ENCODE measurements at regions not wholly inside any gene's neighbourhood (a gene's known extent, or its start where the extent isn't known, plus 50 kb on each side); places are given as distances from the start of the nearest gene placed in this dataset.
A peak's percentile ranks its signal among the peaks of the same experiment; 100 is the strongest.

GRCh38 chr15:70186152-70186551 is 88.4 kb upstream of the TLE3 start:
- H2AFZ ChIP-seq (replicated peaks), result no peak overlapping the region
- H4K20me1 ChIP-seq (ENCODE audit: low read depth), result no peaks in the 10 kb centered on the region
- no peak for DNase-seq (ENCODE audit: low spot score)
- no peak overlapping the region for H3K4me2 ChIP-seq
- no peaks in the 10 kb centered on the region for H3F3A ChIP-seq (ENCODE audit: low read depth)
- no peak overlapping the region for H3K9ac ChIP-seq
- H3K79me2 ChIP-seq (ENCODE audit: low read depth), result no peaks in the 10 kb centered on the region
- TF ChIP-seq EZH2 (IDR thresholded peaks at IDR 0.05) (no peak), CTCF (IDR thresholded peaks at IDR 0.05) (no peak), EZH2phosphoT487 (IDR thresholded peaks at IDR 0.05) (no peak)
- H3K9me3 Mint-ChIP-seq, result peaks cover under 1% of the 10 kb centered on the region
- H3K4me3 Mint-ChIP-seq, result no peak overlapping the region
- no peaks in the 10 kb centered on the region for H3K36me3 ChIP-seq
- H3K36me3 Mint-ChIP-seq, result no peaks in the 10 kb centered on the region
- H3K4me1 ChIP-seq, result peaks cover 16% of the 10 kb centered on the region
- H3K27me3 Mint-ChIP-seq (ENCODE audit: insufficient read depth, low read depth), result peaks cover 9% of the 10 kb centered on the region
- H3K27ac ChIP-seq, result no peak overlapping the region
- H3K27ac Mint-ChIP-seq, result peak overlapping the region; percentile 36
- peaks cover 24% of the 10 kb centered on the region for H3K4me1 Mint-ChIP-seq
- H3K4me3 ChIP-seq, result no peak overlapping the region
- no peaks in the 10 kb centered on the region for H3K27me3 ChIP-seq
- H3K9me3 ChIP-seq (ENCODE audit: low read depth), result no peaks in the 10 kb centered on the region

GRCh38 chr15:70185251-70185711 is 87.6 kb upstream of the TLE3 start:
- DNase-seq (ENCODE audit: low spot score), result no peak
- H3K36me3 ChIP-seq, result no peaks in the 10 kb centered on the region
- H4K20me1 ChIP-seq (ENCODE audit: low read depth), result no peaks in the 10 kb centered on the region
- peaks cover 16% of the 10 kb centered on the region for H3K4me1 ChIP-seq
- TF ChIP-seq EZH2 (IDR thresholded peaks at IDR 0.05) (no peak), EZH2phosphoT487 (IDR thresholded peaks at IDR 0.05) (no peak), CTCF (IDR thresholded peaks at IDR 0.05) (no peak)
- H3K36me3 Mint-ChIP-seq, result no peaks in the 10 kb centered on the region
- H3K27ac Mint-ChIP-seq, result peak overlapping the region; percentile 36
- peak overlapping the region; percentile 48 for H3K4me2 ChIP-seq
- no peaks in the 10 kb centered on the region for H3K27me3 ChIP-seq
- no peaks in the 10 kb centered on the region for H3K9me3 ChIP-seq (ENCODE audit: low read depth)
- H2AFZ ChIP-seq (replicated peaks), result peak overlapping the region; percentile 32
- peak overlapping the region; percentile 4 for H3K4me3 Mint-ChIP-seq
- no peaks in the 10 kb centered on the region for H3K9me3 Mint-ChIP-seq
- H3K27me3 Mint-ChIP-seq (ENCODE audit: insufficient read depth, low read depth), result peaks cover 11% of the 10 kb centered on the region
- H3K27ac ChIP-seq, result no peak overlapping the region
- H3K9ac ChIP-seq, result no peak overlapping the region
- peaks cover 27% of the 10 kb centered on the region for H3K4me1 Mint-ChIP-seq
- H3K4me3 ChIP-seq, result no peak overlapping the region
- no peaks in the 10 kb centered on the region for H3F3A ChIP-seq (ENCODE audit: low read depth)
- no peaks in the 10 kb centered on the region for H3K79me2 ChIP-seq (ENCODE audit: low read depth)

GRCh38 chr15:70182858-70183695 is 85.4 kb upstream of the TLE3 start:
- Histone ChIP-seq H3K9me3 (ENCODE audit: low read depth) (no peaks in the 10 kb centered on the region), H3K36me3 (no peaks in the 10 kb centered on the region), H3K27me3 (no peaks in the 10 kb centered on the region), H3K79me2 (ENCODE audit: low read depth) (no peaks in the 10 kb centered on the region), H2AFZ (replicated peaks) (no peak overlapping the region), H3K4me2 (no peak overlapping the region), H3K4me3 (no peak overlapping the region), H3K9ac (no peak overlapping the region), H4K20me1 (ENCODE audit: low read depth) (no peaks in the 10 kb centered on the region), H3K27ac (no peak overlapping the region), H3K4me1 (peaks cover 10% of the 10 kb centered on the region), H3F3A (ENCODE audit: low read depth) (peaks cover 2% of the 10 kb centered on the region)
- TF ChIP-seq EZH2phosphoT487 (IDR thresholded peaks at IDR 0.05) (no peak), EZH2 (IDR thresholded peaks at IDR 0.05) (no peak), CTCF (IDR thresholded peaks at IDR 0.05) (no peak)
- Mint-ChIP-seq H3K27me3 (ENCODE audit: insufficient read depth, low read depth) (peaks cover 9% of the 10 kb centered on the region), H3K4me3 (no peak overlapping the region), H3K27ac (no peak overlapping the region), H3K4me1 (peaks cover 20% of the 10 kb centered on the region), H3K36me3 (no peaks in the 10 kb centered on the region), H3K9me3 (no peaks in the 10 kb centered on the region)
- DNase-seq (ENCODE audit: low spot score), result no peak
